H54 (cell line): ENCODE measurements at regions not wholly inside any gene's neighbourhood (a gene's known extent, or its start where the extent isn't known, plus 50 kb on each side); places are given as distances from the start of the nearest gene placed in this dataset.
"Not testable (repeated sequence)": the region's sequence is repeated elsewhere in the genome, so short reads cannot be mapped to it uniquely, and the experiment has no call there.

ENCODE experiments used
- DNase-seq: peaks from one replicate; pipeline ENCODE4 v3.0.0; 2011; ENCODE audit warnings: low spot score, mixed read lengths; ENCODE audit not compliant: insufficient read length
- FAIRE-seq: peaks from 3 replicates; lab custom pipeline; 2011; peaks lifted over from hg19 to GRCh38; lab: Jason Lieb, UNC
- POLR2A ChIP-seq: IDR thresholded peaks from 2 replicates; pipeline ENCODE4 v1.6.1; 2011; ENCODE audit warnings: low read depth, mild to moderate bottlenecking, low read length

DNA sequence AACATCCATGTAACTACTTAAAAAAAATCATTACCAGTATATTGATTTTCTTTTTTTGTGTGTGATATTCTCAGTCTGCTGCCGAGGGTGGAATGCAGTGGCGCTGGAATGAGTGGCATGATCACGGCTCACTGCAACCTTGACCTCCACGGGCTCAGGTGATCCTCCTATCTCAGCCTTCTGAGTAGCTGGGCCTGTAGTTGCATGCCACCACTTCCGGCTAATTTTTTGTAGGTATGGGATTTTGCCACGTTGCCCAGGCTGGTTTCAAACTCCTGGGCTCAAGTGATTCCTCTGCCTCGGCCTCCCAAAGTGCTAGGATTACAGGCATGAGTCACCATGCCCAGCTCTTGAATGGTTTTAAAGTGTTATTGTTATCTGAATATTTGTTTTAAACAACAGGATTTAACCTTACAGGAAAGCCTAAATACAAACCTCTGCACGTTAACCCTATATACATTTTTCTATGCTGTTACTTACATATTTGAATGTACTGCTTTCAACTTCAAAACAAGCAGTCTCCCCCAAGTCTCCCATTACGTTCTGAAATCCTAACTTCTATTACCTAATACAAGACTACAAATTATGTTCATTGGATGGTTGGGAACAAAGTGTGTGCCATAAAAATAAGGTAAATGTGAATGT lies 61.7 kb downstream of the KPNA2 start:
- TF ChIP-seq POLR2A: no peak
- no peak for DNase-seq
- no peak for FAIRE-seq

DNA sequence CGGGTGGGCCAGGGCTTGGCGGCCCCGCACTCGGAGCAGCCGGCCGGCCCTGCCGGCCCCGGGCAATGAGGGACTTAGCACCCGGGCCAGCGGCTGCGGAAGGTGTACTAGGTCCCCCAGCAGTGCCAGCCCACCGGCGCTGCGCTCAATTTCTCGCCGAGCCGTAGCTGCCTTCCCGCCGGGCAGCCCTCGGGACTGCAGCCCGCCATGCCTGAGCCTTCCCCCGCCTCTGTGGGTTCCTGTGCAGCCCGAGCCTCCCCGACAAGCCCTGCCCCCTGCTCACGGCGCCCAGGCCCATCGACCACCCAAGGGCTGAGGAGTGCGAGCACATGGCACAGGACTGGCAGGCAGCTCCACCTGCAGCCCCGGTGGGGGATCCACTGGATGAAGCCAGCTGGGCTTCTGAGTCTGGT lies 63.8 kb downstream of the KPNA2 start:
- FAIRE-seq: not testable (repeated sequence)

DNA sequence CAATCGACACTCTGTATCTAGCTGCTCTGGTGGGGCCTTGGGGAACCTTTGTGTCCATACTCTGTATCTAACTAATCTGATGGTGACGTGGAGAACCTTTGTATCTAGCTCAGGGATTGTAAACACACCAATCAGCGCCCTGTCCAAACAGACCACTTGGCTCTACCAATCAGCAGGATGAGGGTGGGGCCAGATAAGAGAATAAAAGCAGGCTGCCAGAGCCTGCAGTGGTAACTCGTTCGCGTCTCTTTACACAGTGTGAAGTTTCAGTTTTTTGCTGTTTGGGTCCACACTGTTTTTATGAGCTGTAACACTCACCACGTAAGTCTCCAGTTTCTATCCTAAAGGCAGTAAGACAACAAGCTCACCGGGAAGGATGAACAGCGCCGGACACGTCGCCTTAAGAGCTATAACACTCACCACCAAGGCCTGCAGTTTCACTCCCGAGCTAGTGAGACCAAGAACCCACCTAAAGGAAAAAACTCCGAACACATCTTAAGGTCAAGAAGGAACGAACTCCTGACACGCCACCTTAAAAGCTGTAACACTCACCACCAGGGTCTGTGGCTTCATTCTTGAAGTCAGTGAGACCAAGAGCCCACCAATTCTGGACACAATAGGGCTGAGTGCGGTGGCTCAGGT lies 64.6 kb downstream of the KPNA2 start:
- FAIRE-seq (no peak), DNase-seq (no peak)
- TF ChIP-seq POLR2A: no peak

More for the DNA sequence above, 63.8 kb downstream of the KPNA2 start:
- DNase-seq: not testable (repeated sequence)

DNA sequence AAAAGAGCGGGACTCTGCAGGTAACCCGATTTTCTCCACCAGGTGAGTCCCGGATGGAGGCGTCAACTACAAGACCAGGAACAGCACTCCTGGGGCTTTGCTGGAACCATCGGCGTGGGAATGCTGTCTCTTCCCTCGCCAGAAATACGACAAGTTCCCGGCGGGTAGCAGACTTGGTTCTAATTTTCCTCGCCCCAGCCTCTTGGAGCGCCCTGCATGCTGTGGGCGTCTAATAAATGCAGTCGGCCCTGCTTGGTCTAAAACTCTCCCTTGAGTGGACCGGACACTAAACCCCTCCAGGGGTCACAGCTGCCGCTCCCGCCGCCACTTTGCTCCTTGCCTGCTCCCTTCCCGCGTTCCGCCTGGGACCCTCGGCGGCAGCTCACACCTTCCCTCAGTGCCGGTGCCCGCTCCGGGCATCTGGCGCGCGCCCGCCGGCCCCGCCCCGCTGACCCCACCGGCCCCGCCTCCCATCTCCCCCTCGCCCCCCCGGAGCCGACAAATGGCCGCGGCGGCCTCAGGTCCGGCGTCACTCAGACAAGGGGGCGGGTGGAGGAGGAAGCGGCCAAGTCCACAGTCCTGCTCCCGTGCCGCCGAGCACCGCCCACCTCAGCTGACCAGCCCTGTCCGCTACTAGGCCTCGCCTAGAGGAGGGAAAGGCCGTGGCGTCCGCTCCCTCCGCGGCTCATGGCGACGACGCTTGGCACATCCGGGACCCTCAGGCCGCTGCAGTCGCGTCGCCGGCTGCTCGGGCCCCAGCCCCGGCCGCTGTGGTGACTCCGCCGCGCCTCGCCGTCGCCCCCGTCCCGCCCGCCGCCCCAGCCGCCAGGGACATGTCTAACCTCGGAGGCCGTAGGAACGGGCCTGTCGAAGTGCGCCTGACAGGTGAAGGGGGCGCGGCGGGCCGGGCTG lies 65.8 kb downstream of the KPNA2 start:
- FAIRE-seq: peak; percentile 79
- peak; percentile 72 for TF ChIP-seq POLR2A
- peak; percentile 98 for DNase-seq

DNA sequence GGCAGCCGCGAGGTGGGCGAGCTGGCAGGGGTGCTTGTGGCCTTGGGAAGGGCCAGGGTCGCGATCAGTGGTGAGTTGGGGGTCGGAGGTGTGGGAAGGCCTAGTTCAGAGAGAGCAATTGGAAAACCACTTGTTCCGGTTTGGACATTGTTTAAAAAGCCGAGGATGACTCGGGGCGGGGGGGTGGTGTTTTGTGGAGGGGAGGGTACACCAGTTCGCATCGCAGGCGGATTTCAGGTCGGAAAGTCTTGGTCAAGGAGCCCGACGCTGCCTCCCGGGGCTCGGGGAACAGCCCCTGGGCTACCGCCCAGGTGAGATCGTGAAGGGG lies 66.4 kb downstream of the KPNA2 start:
- TF ChIP-seq POLR2A: no peak
- FAIRE-seq: no peak

DNA sequence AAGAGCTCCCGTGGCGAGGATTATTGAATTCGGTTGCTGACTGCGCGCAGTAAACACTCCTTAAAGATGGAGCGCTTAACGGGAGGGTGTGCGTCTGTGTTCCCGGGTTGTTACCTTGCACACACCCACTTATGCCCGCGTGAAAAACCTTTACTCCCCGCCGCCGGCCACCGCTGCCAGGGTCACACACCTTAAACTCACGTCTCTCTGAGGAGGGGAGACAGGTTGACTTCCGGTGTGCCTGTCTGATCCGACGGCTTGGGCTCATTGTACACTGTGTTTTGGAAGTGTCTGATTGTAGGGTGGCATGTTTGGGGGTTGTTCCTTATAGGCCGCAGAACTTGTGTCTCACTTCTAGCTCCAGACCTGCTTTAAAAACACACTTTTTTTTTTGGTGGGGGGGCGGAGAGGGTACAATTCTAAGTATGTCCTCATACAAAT lies 66.8 kb downstream of the KPNA2 start:
- no peak for TF ChIP-seq POLR2A
- DNase-seq (no peak), FAIRE-seq (no peak)

More for the DNA sequence above, 66.4 kb downstream of the KPNA2 start:
- no peak for DNase-seq

DNA sequence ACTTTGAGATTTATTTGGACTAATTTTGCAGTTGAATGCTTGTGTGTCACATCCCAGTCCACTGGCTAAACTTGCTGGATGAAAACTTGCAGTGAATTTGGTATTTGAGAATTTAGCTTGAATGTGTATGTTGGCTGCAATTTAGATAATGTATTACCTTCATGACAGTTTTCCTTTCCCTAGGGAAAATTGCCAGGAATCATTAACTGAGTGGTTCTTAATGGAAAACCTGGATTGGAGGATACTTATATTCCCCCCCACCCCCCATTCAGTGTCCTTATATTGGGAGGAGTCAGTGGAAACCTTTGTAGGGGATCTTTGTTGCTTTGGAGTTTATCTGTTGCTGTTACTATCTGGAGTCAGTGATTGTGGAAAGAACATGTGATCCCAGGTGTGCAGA lies 67.6 kb downstream of the KPNA2 start:
- DNase-seq (no peak), FAIRE-seq (no peak)
- no peak for TF ChIP-seq POLR2A

DNA sequence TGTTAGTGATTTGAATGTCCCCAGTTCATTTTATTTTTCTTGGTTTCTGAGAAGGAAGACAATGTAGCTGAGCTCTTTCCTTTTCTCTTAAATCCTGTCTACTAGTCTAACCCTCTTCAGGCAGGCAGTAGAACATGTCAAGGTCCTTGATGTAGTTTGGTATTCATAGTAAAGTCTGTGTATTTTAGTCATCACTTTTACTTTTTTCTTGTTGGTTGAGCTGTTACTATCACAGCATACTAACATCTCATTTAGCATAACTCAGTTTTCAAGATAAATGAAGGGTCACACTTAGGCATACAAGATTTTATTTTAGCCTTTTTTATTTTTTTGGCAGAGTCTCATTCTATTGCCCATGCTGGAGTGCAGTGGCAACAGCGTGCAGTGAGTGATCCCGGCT lies 70.5 kb downstream of the KPNA2 start:
- FAIRE-seq (no peak), DNase-seq (no peak)
- no peak for TF ChIP-seq POLR2A

DNA sequence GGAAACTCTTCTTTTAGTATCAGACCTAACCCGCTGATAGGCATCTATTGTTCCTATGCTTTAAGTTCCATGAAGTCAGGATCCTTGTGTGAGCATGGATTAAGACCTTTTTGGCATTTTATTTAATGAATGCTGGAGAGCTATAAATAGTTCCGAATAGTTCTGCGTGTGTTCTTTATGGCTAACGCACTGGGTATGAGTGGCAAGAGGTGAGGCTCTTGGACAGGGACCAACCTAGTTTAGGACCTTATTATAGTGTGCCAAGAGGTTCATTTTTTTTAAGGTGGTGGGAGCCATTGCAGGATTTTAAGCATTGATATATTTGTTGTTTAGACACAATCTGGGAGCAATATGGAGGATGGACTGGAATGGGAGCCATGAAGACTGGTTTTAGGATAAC lies 71.8 kb downstream of the KPNA2 start:
- FAIRE-seq (peak; percentile 90), DNase-seq (no peak)
- TF ChIP-seq POLR2A: no peak

DNA sequence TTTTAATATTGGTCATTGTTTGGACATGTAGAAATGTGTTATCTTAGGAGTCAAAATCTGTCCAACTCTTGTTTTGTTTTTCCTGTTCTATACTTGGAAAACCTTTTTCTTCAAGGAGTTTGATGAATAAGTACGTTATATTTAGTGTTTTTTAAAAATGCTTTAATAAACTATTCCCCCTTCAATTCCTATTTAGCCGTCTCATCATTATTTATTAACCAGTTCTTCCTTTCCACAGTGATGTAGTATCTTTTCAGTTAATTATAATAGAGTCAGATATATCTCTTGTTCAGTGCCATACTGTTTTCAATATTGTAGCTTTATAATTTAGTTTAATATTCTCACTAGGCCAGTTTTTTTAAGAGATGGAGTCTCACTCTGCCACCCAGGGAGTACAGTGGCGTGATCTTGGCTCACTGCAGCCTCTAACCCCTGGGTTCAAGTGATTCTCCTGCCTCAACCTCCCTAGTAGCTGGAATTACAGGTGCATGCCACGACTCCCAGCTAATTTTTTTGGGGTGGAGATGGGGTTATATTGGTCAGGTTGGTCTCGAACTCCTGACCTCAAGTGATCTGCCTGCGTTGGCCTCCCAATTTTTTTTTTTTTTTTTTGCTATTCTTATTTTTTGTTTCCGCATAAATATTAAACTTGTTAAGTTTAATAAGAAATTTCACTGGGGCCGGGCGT lies 72.9 kb downstream of the KPNA2 start:
- FAIRE-seq: peak; percentile 15
- DNase-seq: no peak
- TF ChIP-seq POLR2A: no peak

DNA sequence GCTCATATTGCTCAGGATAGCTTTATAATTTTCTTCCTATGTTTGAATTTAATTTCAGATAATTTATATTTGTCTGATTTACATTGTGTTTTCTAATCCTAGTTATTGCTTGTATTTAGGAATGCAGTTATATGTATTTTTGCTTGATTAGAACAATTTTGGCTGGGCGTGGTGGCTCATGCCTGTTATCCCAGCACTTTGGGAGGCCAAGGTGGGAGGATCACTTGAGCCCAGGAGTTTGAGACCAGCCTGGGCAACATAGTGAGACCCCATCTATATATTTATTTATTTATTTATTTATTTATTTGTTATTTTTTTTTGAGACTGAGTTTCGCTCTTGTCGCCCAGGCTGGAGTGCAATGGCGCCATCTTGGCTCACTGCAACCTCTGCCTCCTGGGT lies 73.9 kb downstream of the KPNA2 start:
- FAIRE-seq, DNase-seq: not testable (repeated sequence)

DNA sequence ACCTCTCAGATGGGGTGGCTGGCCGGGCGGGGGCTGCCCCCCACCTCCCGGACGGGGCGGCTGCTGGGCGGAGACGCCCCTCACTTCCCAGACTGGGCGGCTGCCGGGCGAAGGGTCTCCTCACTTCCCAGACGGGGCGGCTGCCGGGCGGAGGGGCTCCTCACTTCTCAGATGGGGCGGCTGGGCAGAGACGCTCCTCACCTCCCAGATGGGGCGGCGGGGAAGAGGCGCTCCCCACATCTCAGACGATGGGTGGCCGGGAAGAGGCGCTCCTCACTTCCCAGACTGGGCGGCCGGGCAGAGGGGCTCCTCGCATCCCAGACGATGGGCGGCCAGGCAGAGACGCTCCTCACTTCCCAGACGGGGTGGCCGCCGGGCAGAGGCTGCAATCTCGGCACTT lies 80.7 kb downstream of the KPNA2 start:
- not testable (repeated sequence) for FAIRE-seq, DNase-seq

DNA sequence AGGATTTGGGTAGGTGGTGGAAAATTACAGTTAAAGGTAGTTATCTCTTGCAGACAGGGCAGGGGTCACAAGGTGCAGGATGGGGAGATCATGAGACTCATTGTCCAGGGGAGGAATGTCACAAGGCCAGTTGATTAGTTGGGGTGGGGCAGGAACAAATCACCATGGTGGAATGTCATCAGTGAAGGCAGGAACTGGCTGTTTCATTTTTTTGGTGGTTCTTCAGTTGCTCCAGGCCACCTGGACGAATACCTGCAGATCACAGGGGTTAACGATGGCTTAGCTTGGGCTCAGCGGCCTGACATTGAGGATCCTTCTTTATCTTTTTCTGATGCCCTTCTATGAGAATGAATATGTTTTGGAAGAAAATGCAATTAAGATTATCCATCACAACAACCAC lies 87.1 kb downstream of the KPNA2 start:
- DNase-seq: no peak
- no peak for FAIRE-seq
- TF ChIP-seq POLR2A: no peak

DNA sequence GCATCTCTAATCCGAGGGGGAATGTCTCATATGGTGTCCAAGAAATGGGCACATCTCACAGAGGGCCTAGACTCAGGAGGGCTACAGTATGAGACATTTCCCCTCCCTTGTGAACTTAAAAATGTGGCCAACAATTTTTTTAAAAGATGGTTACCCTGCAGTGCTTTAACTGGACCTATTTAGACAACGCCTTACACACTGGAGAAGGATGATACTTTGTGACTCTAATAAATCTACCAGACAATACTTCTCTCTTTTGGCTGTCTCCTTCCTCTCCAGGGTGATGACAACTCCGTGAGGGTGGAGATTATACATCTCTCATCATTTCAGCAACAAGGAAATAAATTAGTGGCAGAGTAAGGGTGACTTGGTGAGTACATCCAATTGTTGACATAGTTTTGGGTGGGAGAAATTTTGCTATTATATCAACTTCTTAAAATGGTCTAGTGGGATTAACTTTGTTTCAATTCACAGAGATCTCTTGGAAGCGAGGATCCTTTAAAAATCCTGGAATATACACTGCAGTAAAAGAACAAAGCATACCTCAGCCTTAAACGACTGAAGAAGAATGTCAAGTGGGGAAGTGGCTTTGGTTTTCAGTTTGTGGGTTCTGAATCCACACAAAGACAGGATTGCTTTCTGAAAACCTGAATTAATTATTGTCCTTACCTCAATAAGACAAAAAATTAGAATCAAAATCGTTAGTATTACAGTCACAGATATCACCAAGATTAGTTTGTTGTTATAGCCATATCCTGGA lies 89.8 kb downstream of the KPNA2 start:
- FAIRE-seq (no peak), DNase-seq (no peak)
- TF ChIP-seq POLR2A: no peak
